Aorta (tissue), 5 donors: ENCODE measurements at regions not wholly inside any gene's neighbourhood (a gene's known extent, or its start where the extent isn't known, plus 50 kb on each side); places are given as distances from the start of the nearest gene placed in this dataset.

Experiments used
- ATAC-seq: fragments of 200-7000 bp; cut with Tn5 transposase; one replicate; pipeline ENCODE4 v1.9.1; 2022; ENCODE audit warnings: moderate library complexity; ENCODE audit not compliant: low FRiP score
- DNase-seq, 2 donors: peaks; one replicate each; pipeline ENCODE4 v3.0.0-alpha.2; 2020
- H3K27ac ChIP-seq, 2 donors: one replicate each; pipeline ENCODE4 v1.5.1; 2013; ENCODE audit warnings: low read length in 2 of 2, mild to moderate bottlenecking in 2 of 2, moderate library complexity in 2 of 2, control low read depth in 1 of 2, inconsistent platforms in 1 of 2, low read depth in 1 of 2
- H3K27me3 ChIP-seq, 2 donors: one replicate each; pipeline ENCODE4 v1.6.1; 2013; ENCODE audit warnings: control low read depth in 1 of 2, low read length in 1 of 2, mild to moderate bottlenecking in 1 of 2, moderate library complexity in 1 of 2; ENCODE audit not compliant: insufficient read depth in 2 of 2, control insufficient read depth in 1 of 2
- H3K36me3 ChIP-seq, 2 donors: one replicate each; pipeline ENCODE4 v1.6.1; 2013; ENCODE audit warnings: control low read depth in 1 of 2, low read length in 1 of 2, mild to moderate bottlenecking in 1 of 2; ENCODE audit not compliant: insufficient read depth in 2 of 2, control insufficient read depth in 1 of 2
- H3K4me1 ChIP-seq, 2 donors: one replicate each; pipeline ENCODE4 v1.6.1; 2013; ENCODE audit warnings: low read length in 2 of 2, control low read depth in 1 of 2, mild to moderate bottlenecking in 1 of 2, moderate library complexity in 1 of 2; ENCODE audit not compliant: insufficient read depth in 2 of 2, control insufficient read depth in 1 of 2
- H3K4me3 ChIP-seq, 2 donors: one replicate each; pipeline ENCODE4 v1.5.1; 2013; ENCODE audit warnings: low read length in 2 of 2, control low read depth in 1 of 2, mild to moderate bottlenecking in 1 of 2
- H3K9me3 ChIP-seq: one replicate; pipeline ENCODE4 v1.6.1; 2013; ENCODE audit warnings: mild to moderate bottlenecking, low read length; ENCODE audit not compliant: control insufficient read depth
- WGBS, 2 donors: extraction: QIAGEN DNeasy Blood & Tissue Kit; methylation state at CpG; one replicate each; pipeline ENCODE4 v1.1.7; 2013; 5-methylcytosine and 5-hydroxymethylcytosine counted together
- intact Hi-C, 2 donors: fragments of 100-400 bp; cut with DNase I; formaldehyde crosslinking; loops; one replicate each; pipeline versions ENCODE4 v1.14.2 to v1.15.0; 2022
- donor health status: healthy with polysubstance abuse.
- donor health status: Bipolar disorder and iron deficiency.
- donor health status: DM: no; HTN: no; CAD: no.
- donor health status: DM: no; HTN: no; CAD: no.
- donor health status: DM: yes; HTN: yes; CAD: no.

DNA sequence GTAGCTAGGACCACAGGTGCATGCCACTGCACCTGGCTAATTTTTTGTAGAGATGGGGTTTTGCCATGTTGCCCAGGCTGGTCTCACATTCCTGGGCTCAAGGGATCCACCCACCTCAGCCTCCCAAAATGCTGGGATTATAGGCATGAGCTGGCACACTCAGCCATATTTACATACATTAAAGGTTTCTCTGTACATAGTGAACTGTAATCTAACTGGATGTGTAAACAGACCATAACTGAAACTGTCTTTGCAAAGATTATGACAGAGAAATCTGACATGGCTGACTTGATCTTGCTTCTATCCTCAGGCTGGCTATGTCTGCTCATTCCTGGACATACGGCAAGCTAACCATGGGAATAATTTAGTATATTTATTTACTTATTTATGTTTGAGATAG is 139.2 kb upstream of the XPO1 start:
- intact Hi-C loops, result no loop called here
- Histone ChIP-seq H3K36me3 (no peaks in the 10 kb centered on the region), H3K27ac (no peak overlapping the region), H3K27me3 (no peaks in the 10 kb centered on the region), H3K4me3 (no peak overlapping the region), H3K9me3 (peaks cover 2% of the 10 kb centered on the region), H3K4me1 (no peaks in the 10 kb centered on the region)
- 84 to 86% methylated on average over 1 of the region's 1 CpG for WGBS, 2 donors
- ATAC-seq (no peak), DNase-seq (no peak)

DNA sequence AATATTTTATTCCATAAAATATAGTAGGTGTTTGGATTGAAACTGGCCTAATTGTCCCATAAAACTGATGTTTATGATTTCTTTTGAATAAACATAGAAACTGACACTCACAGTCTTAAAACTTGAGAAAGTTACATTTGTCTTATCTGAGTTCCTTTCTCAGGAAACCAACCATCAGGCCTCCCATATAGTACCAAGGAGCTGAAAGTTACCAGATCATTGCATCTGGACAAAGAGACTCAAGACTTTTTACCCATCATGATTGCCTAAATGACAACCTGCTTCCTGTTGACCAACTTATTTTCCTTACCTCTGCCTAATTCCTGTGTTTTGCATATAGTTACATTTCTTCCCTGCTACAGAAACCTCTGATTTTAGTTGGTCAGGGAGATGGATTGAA is 137.0 kb upstream of the XPO1 start:
- no peak overlapping the region for H3K4me3 ChIP-seq
- intact Hi-C loops, result no loop called here
- H3K4me1 ChIP-seq, result peaks cover 0 to 3% of the 10 kb centered on the region in 2 donors
- ATAC-seq (no peak), DNase-seq (no peak)
- no peak overlapping the region for H3K27ac ChIP-seq
- H3K9me3 ChIP-seq, result peaks cover 2% of the 10 kb centered on the region
- H3K36me3 ChIP-seq, result no peaks in the 10 kb centered on the region
- H3K27me3 ChIP-seq, result no peaks in the 10 kb centered on the region

DNA sequence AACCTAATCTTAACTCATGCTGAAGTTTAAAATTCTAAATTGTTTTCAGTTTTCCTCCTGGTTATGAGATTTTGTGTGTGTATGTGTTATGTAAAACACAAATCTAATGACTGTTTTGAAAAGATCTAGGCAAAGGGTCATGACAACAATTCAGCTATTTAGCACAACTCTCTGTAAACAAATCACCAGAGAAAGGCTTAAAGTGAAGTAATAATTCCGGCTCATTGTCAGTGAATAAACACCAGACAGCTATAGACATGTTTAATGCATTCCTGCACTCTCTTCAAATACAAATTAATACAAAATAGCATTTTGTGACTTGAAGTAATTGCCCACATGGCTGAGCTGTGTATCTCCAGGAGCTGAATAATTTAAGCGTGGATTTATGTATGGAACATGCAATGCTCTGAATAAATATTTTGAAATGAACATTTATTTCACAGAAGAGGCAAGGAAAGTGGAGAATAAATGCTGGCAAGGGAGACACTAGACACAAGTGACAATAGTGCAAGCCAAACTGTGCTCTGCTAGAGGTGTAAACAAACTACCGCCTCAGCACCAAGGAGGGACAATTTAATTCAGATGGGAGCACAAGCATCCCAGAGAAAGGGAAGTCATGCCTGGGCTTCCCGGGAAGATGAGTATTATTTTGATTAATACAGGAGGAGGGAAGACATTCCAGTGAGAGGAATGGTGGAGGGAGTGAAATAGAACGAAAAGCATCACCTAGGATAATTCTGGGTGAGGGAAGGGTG is 133.6 kb upstream of the XPO1 start:
- H3K4me3 ChIP-seq, result peak overlapping the region in 1 of 2 donors; percentile 20
- WGBS, 2 donors, result 67 to 68% methylated on average over 5 of the region's 5 CpGs
- H3K27me3 ChIP-seq, result no peaks in the 10 kb centered on the region
- H3K9me3 ChIP-seq, result peaks cover 2% of the 10 kb centered on the region
- peaks cover 0 to 3% of the 10 kb centered on the region in 2 donors for H3K4me1 ChIP-seq
- intact Hi-C loops, result no loop called here
- no peak overlapping the region for H3K27ac ChIP-seq
- H3K36me3 ChIP-seq, result no peaks in the 10 kb centered on the region
- DNase-seq (no peak), ATAC-seq (no peak)

DNA sequence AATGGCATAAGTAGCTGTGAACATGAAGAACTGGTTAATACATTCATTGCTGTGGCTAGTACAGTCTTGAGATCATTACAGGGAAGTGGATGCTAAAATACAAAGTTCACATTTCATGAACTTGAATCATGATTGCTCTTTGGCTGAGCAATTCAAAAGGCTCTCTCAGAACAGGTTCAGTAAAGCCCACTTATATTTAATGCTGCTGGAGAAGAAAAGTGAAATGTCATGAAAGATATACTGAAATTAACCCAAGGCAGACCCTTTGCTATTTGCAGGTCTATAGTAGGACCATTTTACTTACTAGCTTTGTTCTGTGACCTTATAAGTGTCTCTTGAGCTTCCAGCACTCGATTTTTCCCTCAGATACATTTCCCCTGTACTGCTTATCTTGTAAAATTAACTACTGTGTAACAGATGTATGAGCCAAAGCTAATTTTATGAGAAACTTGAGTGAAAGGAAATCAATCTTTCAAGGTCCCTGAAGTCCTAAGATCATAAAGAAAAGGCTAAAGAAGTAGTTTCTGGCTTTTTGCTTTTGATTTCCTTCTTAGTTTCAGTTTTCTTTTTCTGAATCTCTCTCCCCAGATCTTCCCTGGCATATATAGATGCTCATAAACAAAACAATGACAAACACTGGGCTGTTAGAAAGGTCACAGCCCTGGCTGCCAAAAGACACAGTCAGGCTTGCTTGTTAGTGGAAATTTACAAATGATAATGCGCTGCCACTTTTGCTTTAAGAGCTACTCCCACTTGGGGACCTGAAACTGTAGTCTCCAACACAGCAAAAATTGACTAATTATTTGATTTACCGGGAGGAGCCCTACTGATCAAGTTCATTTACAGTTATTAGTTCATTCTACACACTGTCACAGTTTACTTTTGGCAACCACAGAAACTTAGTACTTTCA is 132.7 kb upstream of the XPO1 start:
- Histone ChIP-seq H3K4me3 (peak overlapping the region; percentile 15 to 20), H3K9me3 (peaks cover 2% of the 10 kb centered on the region), H3K27me3 (no peaks in the 10 kb centered on the region), H3K27ac (peak overlapping the region in 1 of 2 donors; percentile 51), H3K36me3 (no peaks in the 10 kb centered on the region), H3K4me1 (peaks cover 0 to 3% of the 10 kb centered on the region in 2 donors)
- peak; percentile 71 for ATAC-seq
- intact Hi-C loops, result no loop called here
- peak in 1 of 2 donors; percentile 53 for DNase-seq
- 15 to 22% methylated on average over 3 of the region's 3 CpGs for WGBS, 2 donors

DNA sequence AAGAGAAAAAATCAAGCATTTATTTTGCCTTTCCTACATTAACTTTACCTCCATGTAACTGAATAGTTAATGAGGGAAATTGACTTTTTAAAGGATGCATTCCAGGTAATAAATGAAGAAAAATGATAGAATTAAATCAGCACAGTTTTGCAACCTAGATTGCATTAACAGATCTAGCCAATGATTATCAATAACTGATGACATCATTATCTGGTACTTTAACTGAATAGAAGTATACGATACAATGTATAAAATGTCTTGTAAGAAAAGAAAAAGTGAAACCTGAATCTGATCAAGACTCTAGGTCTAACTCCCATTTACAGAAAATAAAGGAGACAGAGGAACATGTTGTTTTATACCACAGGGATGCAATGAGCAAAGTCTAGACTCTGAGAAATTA is 126.0 kb upstream of the XPO1 start:
- H3K27me3 ChIP-seq, result no peaks in the 10 kb centered on the region
- no peak for ATAC-seq
- intact Hi-C loops, result no loop called here
- H3K9me3 ChIP-seq, result no peaks in the 10 kb centered on the region
- H3K36me3 ChIP-seq, result no peaks in the 10 kb centered on the region
- no peak overlapping the region for H3K4me3 ChIP-seq
- DNase-seq, result no peak
- no peak overlapping the region for H3K27ac ChIP-seq
- WGBS, 2 donors, result 95 to 97% methylated on average over 1 of the region's 1 CpG
- peaks cover 0 to 4% of the 10 kb centered on the region in 2 donors for H3K4me1 ChIP-seq

DNA sequence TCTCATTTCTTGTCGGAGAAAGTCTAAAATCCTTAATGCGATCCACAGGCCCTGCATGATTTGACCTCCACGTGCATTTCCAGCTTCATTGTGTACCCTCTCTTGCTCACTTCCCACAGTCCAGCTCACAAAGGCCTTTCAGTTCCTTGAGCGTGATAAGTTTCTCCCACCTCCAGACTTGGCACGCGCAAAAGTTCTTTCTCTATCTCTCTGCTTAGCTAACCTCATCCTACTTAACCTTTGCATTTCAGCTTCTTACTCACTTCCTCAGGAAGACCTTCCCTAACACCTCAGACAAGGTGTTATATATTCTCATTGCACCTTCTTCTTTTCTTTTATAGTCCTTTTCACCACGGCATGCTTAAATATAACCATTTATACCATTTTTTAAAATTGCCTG is 124.8 kb upstream of the XPO1 start:
- H3K27me3 ChIP-seq, result no peaks in the 10 kb centered on the region
- WGBS, 2 donors, result 91 to 95% methylated on average over 7 of the region's 7 CpGs
- intact Hi-C loops, result no loop called here
- no peak overlapping the region for H3K4me3 ChIP-seq
- H3K4me1 ChIP-seq, result peaks cover 0 to 5% of the 10 kb centered on the region in 2 donors
- H3K27ac ChIP-seq, result no peak overlapping the region
- DNase-seq (no peak), ATAC-seq (no peak)
- no peaks in the 10 kb centered on the region for H3K9me3 ChIP-seq
- H3K36me3 ChIP-seq, result no peaks in the 10 kb centered on the region

DNA sequence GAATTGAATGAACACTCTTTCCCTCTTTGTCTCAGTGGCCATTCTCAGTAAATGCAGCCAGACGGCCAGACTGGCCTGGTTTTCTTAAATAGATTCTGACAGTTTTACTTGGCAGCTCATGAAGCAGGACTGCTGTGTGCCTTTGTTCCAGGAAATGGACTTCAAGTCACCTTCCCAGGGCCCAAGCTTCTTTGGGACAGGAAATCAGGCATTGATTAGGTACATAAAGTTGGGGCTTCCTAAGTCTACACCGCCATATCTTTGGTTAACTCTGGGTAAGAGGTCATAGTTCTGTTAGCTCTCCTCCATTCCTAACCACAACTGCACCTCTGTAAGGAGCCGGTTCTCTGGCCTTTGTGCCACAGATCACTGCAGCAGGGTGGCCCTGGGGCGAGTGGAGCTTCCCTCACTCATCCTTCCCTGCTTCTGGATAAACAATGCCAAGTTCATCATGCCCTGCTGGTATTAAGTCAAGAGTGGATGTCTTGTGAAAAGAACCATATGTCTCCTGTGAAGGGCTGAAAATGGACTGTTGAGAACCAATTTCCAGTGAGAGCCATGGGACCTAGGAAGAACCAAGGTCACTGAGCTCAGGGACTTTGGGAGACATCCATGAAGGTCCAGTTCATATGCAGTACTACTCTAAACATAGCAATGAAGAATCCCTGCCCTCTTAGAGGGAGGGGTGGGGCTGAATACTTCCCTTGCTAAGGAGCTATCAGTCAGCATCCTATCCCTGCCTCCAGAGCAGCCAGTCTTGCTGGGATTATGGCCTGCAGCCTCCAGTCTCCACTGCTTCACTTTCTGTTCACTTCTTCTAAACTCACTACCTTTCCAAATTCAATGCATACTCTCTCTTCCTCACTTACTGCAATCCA is 122.6 kb upstream of the XPO1 start:
- Histone ChIP-seq H3K27me3 (no peaks in the 10 kb centered on the region), H3K9me3 (no peaks in the 10 kb centered on the region), H3K36me3 (no peaks in the 10 kb centered on the region), H3K4me1 (peaks cover 0 to 5% of the 10 kb centered on the region in 2 donors), H3K27ac (peak overlapping the region in 1 of 2 donors; percentile 58), H3K4me3 (no peak overlapping the region)
- ATAC-seq (peak; percentile 41), DNase-seq (no peak)
- intact Hi-C loops, result no loop called here
- 40 to 51% methylated on average over 4 of the region's 4 CpGs for WGBS, 2 donors
